ENCODE measurements at regions not wholly inside any gene's neighbourhood (a gene's known extent, or its start where the extent isn't known, plus 50 kb on each side); places are given as distances from the start of the nearest gene placed in this dataset.
"Not testable (repeated sequence)": the region's sequence is repeated elsewhere in the genome, so short reads cannot be mapped to it uniquely, and the experiment has no call there.

DNA sequence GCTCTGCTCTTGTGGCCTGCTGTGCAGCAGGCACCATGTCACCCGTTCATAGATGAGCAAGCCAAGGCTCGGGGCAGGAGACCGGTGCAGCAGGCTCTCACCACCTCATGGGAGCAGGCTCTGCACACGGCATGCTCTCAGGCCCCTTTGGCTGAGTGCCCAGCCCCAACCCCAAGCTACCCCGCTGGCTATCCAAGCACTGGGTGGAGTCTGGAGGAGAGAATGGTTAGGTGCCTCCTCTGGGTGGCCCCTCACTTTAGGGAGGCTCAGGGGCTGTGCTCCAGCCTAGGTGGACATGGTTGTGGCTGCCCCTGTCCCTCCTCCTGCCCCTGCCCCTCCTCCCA, 199.9 kb downstream of the IGLL1 start:
- Histone ChIP-seq H2BK20ac (ENCODE audit: low read depth, low read length, poor library complexity, severe bottlenecking) (no peak overlapping the region), H4K20me1 (ENCODE audit: control insufficient read depth, insufficient read depth, insufficient read length) (no peaks in the 10 kb centered on the region), H2AK5ac (ENCODE audit: insufficient read length, low read length) (no peak overlapping the region), H2BK15ac (ENCODE audit: low read depth, low read length) (no peak overlapping the region), H3K4me1 (ENCODE audit: insufficient read depth, low read length) (no peaks in the 10 kb centered on the region), H4K5ac (ENCODE audit: insufficient read length, low read depth, low read length) (no peak overlapping the region), H3K9ac (ENCODE audit: extremely low read depth, insufficient read length, low read length) (no peak overlapping the region), H2BK120ac (ENCODE audit: low read depth, low read length, poor library complexity, severe bottlenecking) (no peak overlapping the region), H3T11ph (ENCODE audit: low read length) (no peak overlapping the region), H3K4ac (ENCODE audit: low read depth, low read length) (no peak overlapping the region), H3K23ac (ENCODE audit: insufficient read length, low read depth, low read length) (no peak overlapping the region), H2AFZ (ENCODE audit: low read length) (no peak overlapping the region), H3K79me2 (ENCODE audit: insufficient read depth, low read length) (no peaks in the 10 kb centered on the region), H3K4me2 (ENCODE audit: insufficient read depth, insufficient read length, low read length) (no peak overlapping the region), H2BK12ac (ENCODE audit: insufficient read length, low read depth, low read length) (no peak overlapping the region), H3K18ac (ENCODE audit: insufficient read length, low read depth, low read length) (no peak overlapping the region), H3K79me1 (ENCODE audit: insufficient read depth, low read depth, low read length, poor library complexity, severe bottlenecking) (no peaks in the 10 kb centered on the region), H3K9me3 (ENCODE audit: control insufficient read depth, low read depth, low read length) (no peaks in the 10 kb centered on the region), H2BK5ac (ENCODE audit: insufficient read length, low read length) (no peak overlapping the region), H4K91ac (ENCODE audit: insufficient read length, low read depth, low read length) (no peak overlapping the region), H4K8ac (replicated peaks; ENCODE audit: insufficient read length, low read depth, low read length) (no peak overlapping the region), H3K23me2 (ENCODE audit: insufficient read length, low read depth, low read length, poor library complexity, severe bottlenecking) (no peaks in the 10 kb centered on the region), H3K56ac (ENCODE audit: insufficient read length, low read depth, low read length) (no peak overlapping the region), H3K27ac (ENCODE audit: insufficient read length, low read depth, low read length) (no peak overlapping the region), H3K27me3 (ENCODE audit: insufficient read depth, low read length) (peaks cover 3% of the 10 kb centered on the region; the same call in 1 of the 2 replicates), H3K14ac (ENCODE audit: insufficient read depth, low read length) (no peak overlapping the region)
- DNase-seq, result no peak
- Mint-ChIP-seq H3K9me3 (no peaks in the 10 kb centered on the region; a peak in 1 of 5 replicates), H3K27ac (no peak overlapping the region), H3K4me3 (no peak overlapping the region), H3K4me1 (peaks cover 9 to 20% of the 10 kb centered on the region in 2 experiments), H3K27me3 (ENCODE audit: low read depth) (peaks cover 85% of the 10 kb centered on the region), H3K36me3 (ENCODE audit: insufficient read depth in 1 of 3, low read depth in 3 of 3) (no peaks in the 10 kb centered on the region; a peak in 1 of 7 replicates)
- WGBS (ENCODE audit: extremely low coverage, insufficient read length, low lambda C conversion rate), result no CpG with 5 or more reads among the region's 5 CpGs
- TF ChIP-seq, protein P1, sequence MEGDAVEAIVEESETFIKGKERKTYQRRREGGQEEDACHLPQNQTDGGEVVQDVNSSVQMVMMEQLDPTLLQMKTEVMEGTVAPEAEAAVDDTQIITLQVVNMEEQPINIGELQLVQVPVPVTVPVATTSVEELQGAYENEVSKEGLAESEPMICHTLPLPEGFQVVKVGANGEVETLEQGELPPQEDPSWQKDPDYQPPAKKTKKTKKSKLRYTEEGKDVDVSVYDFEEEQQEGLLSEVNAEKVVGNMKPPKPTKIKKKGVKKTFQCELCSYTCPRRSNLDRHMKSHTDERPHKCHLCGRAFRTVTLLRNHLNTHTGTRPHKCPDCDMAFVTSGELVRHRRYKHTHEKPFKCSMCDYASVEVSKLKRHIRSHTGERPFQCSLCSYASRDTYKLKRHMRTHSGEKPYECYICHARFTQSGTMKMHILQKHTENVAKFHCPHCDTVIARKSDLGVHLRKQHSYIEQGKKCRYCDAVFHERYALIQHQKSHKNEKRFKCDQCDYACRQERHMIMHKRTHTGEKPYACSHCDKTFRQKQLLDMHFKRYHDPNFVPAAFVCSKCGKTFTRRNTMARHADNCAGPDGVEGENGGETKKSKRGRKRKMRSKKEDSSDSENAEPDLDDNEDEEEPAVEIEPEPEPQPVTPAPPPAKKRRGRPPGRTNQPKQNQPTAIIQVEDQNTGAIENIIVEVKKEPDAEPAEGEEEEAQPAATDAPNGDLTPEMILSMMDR (conservative IDR thresholded peaks at IDR 0.05), result no peak

DNA sequence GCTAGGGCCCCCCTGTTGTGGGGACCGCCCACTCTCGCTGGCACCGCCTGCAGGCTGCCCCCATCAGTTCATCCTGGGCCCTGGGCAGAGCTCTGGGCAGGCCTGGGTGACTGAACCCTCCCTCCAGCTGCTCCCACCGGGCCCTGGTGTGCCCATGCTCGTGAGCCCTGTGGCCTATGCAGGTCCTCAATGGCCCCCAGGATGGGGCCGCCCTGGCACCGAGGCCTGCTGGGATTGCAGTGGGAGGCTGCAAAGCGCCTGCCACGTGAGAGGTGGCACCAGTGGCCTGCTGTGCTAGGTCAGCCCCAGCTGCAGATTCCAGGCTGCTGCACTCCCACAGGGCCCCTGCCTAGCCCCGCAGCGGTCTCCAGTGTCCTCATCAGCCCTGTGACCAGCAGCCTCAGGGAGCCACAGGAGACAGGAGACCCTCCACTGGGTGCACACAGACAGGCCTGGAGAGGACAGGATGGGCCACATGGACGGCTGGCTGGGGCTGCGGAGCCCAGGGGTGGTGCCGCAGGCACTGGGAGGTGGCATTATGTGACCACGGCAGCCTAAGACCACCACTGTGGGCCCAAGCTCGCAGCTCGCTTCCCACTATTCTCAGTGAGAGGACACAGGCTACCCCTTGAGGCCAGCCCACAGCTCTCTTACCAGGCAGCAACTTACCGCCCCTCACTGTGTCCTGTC, 199.4 kb downstream of the BCR start:
- not testable (repeated sequence) for H3K4me1 ChIP-seq (ENCODE audit: insufficient read depth, low read length); H3K4me2 ChIP-seq (ENCODE audit: insufficient read depth, insufficient read length, low read length); H2BK15ac ChIP-seq (ENCODE audit: low read depth, low read length); H3K4me3 Mint-ChIP-seq; H2AK5ac ChIP-seq (ENCODE audit: insufficient read length, low read length); H2BK5ac ChIP-seq (ENCODE audit: insufficient read length, low read length); H3K27me3 ChIP-seq (ENCODE audit: insufficient read depth, low read length); H3K79me2 ChIP-seq (ENCODE audit: insufficient read depth, low read length); H3K9me3 Mint-ChIP-seq; H4K8ac ChIP-seq (replicated peaks; ENCODE audit: insufficient read length, low read depth, low read length); H3K9me3 ChIP-seq (ENCODE audit: control insufficient read depth, low read depth, low read length); H4K5ac ChIP-seq (ENCODE audit: insufficient read length, low read depth, low read length); H2BK12ac ChIP-seq (ENCODE audit: insufficient read length, low read depth, low read length); H2BK20ac ChIP-seq (ENCODE audit: low read depth, low read length, poor library complexity, severe bottlenecking); H3K79me1 ChIP-seq (ENCODE audit: insufficient read depth, low read depth, low read length, poor library complexity, severe bottlenecking); H3K9ac ChIP-seq (ENCODE audit: extremely low read depth, insufficient read length, low read length); H3K27ac Mint-ChIP-seq; H3K23ac ChIP-seq (ENCODE audit: insufficient read length, low read depth, low read length); H2AFZ ChIP-seq (ENCODE audit: low read length); H3K27ac ChIP-seq (ENCODE audit: insufficient read length, low read depth, low read length); H3K23me2 ChIP-seq (ENCODE audit: insufficient read length, low read depth, low read length, poor library complexity, severe bottlenecking); DNase-seq; H3K56ac ChIP-seq (ENCODE audit: insufficient read length, low read depth, low read length); H3T11ph ChIP-seq (ENCODE audit: low read length); H3K14ac ChIP-seq (ENCODE audit: insufficient read depth, low read length); H4K91ac ChIP-seq (ENCODE audit: insufficient read length, low read depth, low read length); H3K36me3 Mint-ChIP-seq (ENCODE audit: insufficient read depth in 1 of 3, low read depth in 3 of 3); H3K18ac ChIP-seq (ENCODE audit: insufficient read length, low read depth, low read length); H2BK120ac ChIP-seq (ENCODE audit: low read depth, low read length, poor library complexity, severe bottlenecking); H3K4ac ChIP-seq (ENCODE audit: low read depth, low read length); H4K20me1 ChIP-seq (ENCODE audit: control insufficient read depth, insufficient read depth, insufficient read length)
- Mint-ChIP-seq H3K4me1 (peaks cover 9 to 20% of the 10 kb centered on the region in 2 experiments), H3K27me3 (ENCODE audit: low read depth) (peaks cover 89% of the 10 kb centered on the region)
- no CpG with 5 or more reads among the region's 18 CpGs for WGBS (ENCODE audit: extremely low coverage, insufficient read length, low lambda C conversion rate)

Measured in H9 (cell line).